ENCODE measurements at regions not wholly inside any gene's neighbourhood (a gene's known extent, or its start where the extent isn't known, plus 50 kb on each side); places are given as distances from the start of the nearest gene placed in this dataset.

GRCh38 chr14:34044666-34045306, 93.9 kb upstream of the EGLN3 start:
- no peak for DNase-seq (ENCODE audit: low read depth in 3 of 3)

GRCh38 chr14:34044373-34044637, 93.4 kb upstream of the EGLN3 start:
- no peak for DNase-seq (ENCODE audit: low read depth in 3 of 3)

- peak; percentile 23 to 71 (median 26) for DNase-seq (ENCODE audit: low read depth in 3 of 3)
Observed at GRCh38 chr14:34043627-34044372, 92.9 kb upstream of the EGLN3 start.

- no peak for DNase-seq (ENCODE audit: low read depth in 3 of 3)
Observed at GRCh38 chr14:34041220-34041619, 90.3 kb upstream of the EGLN3 start.

- no peak for DNase-seq (ENCODE audit: low read depth in 3 of 3)
Observed at GRCh38 chr14:34040766-34041165, 89.9 kb upstream of the EGLN3 start.

GRCh38 chr14:34039428-34040047, 88.7 kb upstream of the EGLN3 start:
- no peak for DNase-seq (ENCODE audit: low read depth in 3 of 3)

- DNase-seq (ENCODE audit: low read depth in 3 of 3): no peak
Observed at GRCh38 chr14:34038358-34039057, 87.6 kb upstream of the EGLN3 start.

- no peak for DNase-seq (ENCODE audit: low read depth in 3 of 3)
Observed at GRCh38 chr14:34036319-34036766, 85.5 kb upstream of the EGLN3 start.

GRCh38 chr14:34035934-34036250, 85.0 kb upstream of the EGLN3 start:
- no peak for DNase-seq (ENCODE audit: low read depth in 3 of 3)

GRCh38 chr14:34035177-34035933, 84.5 kb upstream of the EGLN3 start:
- DNase-seq (ENCODE audit: low read depth in 3 of 3): no peak

- DNase-seq (ENCODE audit: low read depth in 3 of 3): no peak
Observed at GRCh38 chr14:34034447-34035176, 83.7 kb upstream of the EGLN3 start.

GRCh38 chr14:34032720-34033119, 81.8 kb upstream of the EGLN3 start:
- DNase-seq (ENCODE audit: low read depth in 3 of 3): no peak

- no peak for DNase-seq (ENCODE audit: low read depth in 3 of 3)
Observed at GRCh38 chr14:34030864-34031263, 80.0 kb upstream of the EGLN3 start.

GRCh38 chr14:34029921-34030334, 79.1 kb upstream of the EGLN3 start:
- no peak for DNase-seq (ENCODE audit: low read depth in 3 of 3)

- DNase-seq (ENCODE audit: low read depth in 3 of 3): no peak
Observed at GRCh38 chr14:34027990-34028495, 77.2 kb upstream of the EGLN3 start.

GRCh38 chr14:34027130-34027989, 76.5 kb upstream of the EGLN3 start:
- DNase-seq (ENCODE audit: low read depth in 3 of 3): no peak

- DNase-seq (ENCODE audit: low read depth in 3 of 3): no peak
Observed at GRCh38 chr14:34025325-34026017, 74.6 kb upstream of the EGLN3 start.

- DNase-seq (ENCODE audit: low read depth in 3 of 3): no peak
Observed at GRCh38 chr14:34024768-34025144, 73.9 kb upstream of the EGLN3 start.

Data from stimulated activated CD4-positive, alpha-beta T cell treated with anti-CD3 and anti-CD28 coated beads, TNF-alpha, amount 100 ng/mL, for 24 hours (primary cell).